ENCODE measurements at regions not wholly inside any gene's neighbourhood (a gene's known extent, or its start where the extent isn't known, plus 50 kb on each side); places are given as distances from the start of the nearest gene placed in this dataset.

DNA sequence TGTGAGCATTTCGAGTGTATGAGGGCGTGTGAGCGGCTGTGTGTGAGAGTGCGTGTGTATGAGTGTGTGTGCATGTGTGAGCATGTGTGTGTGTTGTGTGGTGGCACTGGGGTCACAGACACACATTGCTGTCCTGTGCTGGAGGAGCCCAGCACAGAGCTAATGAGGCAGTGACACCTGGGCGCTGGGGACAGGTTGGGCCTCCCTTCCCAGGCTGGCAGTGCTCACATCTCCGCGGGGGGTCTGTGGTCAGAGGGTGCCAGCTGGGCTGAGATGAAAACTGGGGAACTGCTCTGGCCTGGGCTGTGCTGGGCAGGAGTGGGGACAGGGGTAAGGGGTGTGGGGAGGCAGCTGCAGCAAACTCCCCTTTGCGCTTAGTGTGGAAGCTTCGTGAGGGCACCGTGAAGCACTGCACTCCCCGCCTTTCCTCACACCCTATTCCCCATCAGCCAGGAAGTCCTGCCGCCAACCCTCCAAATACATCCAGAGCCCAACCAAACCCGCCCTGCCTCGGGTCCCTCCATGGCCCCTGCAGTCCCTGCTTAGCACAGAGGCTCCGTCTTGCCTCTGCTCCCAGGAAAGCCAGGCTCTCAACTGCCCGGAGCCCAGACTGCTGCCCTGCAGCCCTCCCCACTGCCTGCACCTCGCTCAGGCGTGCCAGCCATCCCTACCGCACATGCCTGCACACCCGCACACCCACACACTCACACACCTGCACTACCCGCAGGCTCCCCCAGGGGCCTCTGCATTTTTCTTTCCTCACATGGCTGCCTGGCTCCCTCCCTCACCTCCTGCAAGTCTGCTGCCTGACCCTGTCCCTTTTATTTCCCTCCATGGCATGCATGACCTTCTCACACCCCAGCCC lies 62.0 kb upstream of the THY1 start:
- Mint-ChIP-seq H3K27ac (no peak overlapping the region), H3K4me3 (no peak overlapping the region), H3K27me3 (ENCODE audit: low read depth) (peaks cover 41% of the 10 kb centered on the region), H3K9me3 (no peaks in the 10 kb centered on the region), H3K36me3 (ENCODE audit: low read depth) (no peaks in the 10 kb centered on the region), H3K4me1 (peaks cover 4% of the 10 kb centered on the region)
- TF ChIP-seq, protein P1, sequence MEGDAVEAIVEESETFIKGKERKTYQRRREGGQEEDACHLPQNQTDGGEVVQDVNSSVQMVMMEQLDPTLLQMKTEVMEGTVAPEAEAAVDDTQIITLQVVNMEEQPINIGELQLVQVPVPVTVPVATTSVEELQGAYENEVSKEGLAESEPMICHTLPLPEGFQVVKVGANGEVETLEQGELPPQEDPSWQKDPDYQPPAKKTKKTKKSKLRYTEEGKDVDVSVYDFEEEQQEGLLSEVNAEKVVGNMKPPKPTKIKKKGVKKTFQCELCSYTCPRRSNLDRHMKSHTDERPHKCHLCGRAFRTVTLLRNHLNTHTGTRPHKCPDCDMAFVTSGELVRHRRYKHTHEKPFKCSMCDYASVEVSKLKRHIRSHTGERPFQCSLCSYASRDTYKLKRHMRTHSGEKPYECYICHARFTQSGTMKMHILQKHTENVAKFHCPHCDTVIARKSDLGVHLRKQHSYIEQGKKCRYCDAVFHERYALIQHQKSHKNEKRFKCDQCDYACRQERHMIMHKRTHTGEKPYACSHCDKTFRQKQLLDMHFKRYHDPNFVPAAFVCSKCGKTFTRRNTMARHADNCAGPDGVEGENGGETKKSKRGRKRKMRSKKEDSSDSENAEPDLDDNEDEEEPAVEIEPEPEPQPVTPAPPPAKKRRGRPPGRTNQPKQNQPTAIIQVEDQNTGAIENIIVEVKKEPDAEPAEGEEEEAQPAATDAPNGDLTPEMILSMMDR (IDR thresholded peaks at IDR 0.05; ENCODE audit: unreplicated experiment in 3 of 3) = peak in 1 of 3 experiments; percentile 17

DNA sequence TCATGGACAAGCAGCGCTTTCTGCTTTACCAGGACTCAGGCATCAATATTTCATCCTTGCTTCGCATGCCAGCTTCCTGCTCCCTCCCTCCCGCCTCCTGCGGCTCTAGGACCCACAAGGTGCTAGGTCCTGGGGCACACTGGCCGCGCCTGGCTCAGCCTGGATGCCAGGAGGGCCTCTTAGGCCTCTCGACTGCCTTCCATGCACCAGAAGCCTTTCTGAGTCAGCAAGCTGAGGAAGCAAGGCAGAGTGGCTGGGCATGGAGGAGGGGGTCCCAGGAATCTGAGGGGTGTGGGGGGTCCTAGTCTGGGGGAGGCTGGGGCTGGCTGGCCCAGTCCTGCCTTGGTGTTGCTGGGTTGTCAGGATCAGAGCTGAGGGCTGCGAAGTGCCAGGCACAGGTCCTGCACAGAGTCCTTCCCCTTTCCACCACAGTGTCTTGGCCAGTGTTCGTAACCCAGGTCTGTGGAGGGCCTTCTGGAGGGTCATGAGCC lies 61.0 kb upstream of the THY1 start:
- Mint-ChIP-seq H3K4me1 (peaks cover 4% of the 10 kb centered on the region), H3K9me3 (no peaks in the 10 kb centered on the region), H3K4me3 (no peak overlapping the region), H3K27me3 (ENCODE audit: low read depth) (peaks cover 42% of the 10 kb centered on the region), H3K36me3 (ENCODE audit: low read depth) (no peaks in the 10 kb centered on the region), H3K27ac (no peak overlapping the region)
- TF ChIP-seq, protein P1 (IDR thresholded peaks at IDR 0.05; ENCODE audit: unreplicated experiment in 3 of 3) = no peak

DNA sequence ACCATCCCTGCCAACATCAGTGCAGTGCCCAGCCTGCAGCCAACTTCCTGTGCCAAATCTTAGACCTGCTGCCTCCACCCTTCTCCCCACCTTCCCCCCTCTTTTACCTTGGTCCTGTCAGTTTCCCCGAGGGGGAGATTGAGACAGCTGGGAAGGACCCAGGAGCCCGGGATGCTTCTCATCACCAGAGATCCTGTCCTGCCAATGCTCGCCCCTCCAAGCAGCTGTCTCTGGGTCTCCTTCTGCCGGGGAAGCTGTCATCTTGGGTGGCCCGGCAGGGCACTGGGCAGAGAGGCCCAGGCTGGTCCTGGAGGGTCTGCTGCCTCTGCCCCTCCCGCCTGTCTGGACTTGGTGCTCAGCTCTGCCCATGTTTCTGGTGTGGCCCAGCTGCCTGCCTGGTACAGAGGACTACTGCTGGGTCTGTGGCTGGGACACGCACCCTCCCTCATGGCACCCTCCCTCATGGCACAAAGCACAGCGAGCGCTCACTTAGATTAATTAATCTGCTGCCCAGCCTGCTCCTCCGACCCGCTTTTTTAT lies 60.4 kb upstream of the THY1 start:
- Mint-ChIP-seq H3K27ac (no peak overlapping the region), H3K36me3 (ENCODE audit: low read depth) (no peaks in the 10 kb centered on the region), H3K4me3 (no peak overlapping the region), H3K9me3 (no peaks in the 10 kb centered on the region), H3K4me1 (peaks cover 4% of the 10 kb centered on the region), H3K27me3 (ENCODE audit: low read depth) (peaks cover 42% of the 10 kb centered on the region)
- TF ChIP-seq, protein P1 (IDR thresholded peaks at IDR 0.05; ENCODE audit: unreplicated experiment in 3 of 3) = no peak

DNA sequence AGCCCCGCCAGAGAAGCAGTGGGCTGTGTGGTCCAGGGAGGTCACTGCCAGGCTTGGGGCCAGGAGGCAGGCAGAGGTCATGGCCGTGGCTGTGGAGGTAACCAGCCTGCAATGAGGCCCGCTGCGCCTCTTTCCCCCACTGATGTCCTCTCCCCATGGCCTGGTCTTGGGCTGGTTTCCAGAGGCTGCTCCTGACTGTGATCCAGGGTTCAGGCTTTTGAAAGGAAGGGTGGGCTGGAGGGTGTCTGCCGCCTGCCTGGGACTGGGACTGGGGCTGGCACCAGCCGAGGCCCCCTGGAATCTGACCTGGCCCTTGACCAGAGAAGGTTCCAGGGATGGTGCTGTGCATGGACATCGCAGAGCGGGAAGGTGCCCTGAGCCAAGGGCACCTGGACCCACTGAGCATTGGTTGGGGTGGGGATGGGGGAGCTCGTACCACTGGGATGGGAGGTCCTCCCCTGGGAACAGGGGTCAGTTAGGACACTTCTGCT lies 59.6 kb upstream of the THY1 start:
- TF ChIP-seq, protein P1 (IDR thresholded peaks at IDR 0.05; ENCODE audit: unreplicated experiment in 3 of 3) = no peak
- peaks cover 4% of the 10 kb centered on the region for H3K4me1 Mint-ChIP-seq
- no peaks in the 10 kb centered on the region for H3K36me3 Mint-ChIP-seq (ENCODE audit: low read depth)
- H3K4me3 Mint-ChIP-seq = no peak overlapping the region
- no peak overlapping the region for H3K27ac Mint-ChIP-seq
- no peaks in the 10 kb centered on the region for H3K9me3 Mint-ChIP-seq
- peaks cover 34% of the 10 kb centered on the region for H3K27me3 Mint-ChIP-seq (ENCODE audit: low read depth)

DNA sequence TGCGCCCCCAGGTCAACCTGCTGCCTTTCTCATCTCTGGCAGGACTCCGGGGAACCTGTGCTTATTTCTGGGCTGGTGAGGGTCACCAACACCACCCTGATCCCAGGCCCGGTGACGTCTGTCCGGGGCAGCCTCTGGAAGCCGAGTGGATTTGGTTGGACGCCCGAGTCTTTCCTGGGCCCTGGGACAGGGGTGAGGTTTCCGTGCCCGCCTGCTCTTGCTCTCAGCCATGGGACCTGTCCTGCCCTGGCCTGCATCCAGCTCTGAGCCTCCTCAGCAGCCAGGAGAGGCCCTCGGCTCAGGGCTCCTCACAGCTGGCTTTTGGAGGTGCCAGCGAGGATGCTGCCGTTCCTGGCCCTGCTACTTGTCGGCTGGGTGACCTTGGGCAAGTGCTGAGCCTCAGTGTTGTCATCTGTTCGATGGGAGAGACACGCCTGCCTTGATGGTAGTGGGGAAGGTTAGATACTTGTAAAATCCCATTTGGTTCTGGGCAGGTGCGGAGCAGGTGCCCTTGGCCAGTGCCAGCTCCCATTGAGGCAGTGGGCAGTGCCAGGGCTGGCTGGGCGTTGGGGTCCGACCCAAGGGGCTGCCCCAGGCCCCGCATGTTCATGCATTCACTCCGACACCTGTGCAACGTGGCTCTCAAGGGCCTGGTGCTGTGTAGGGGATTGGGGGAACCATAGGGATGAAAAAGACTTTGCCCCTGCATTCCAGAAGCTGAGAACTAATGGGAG lies 58.9 kb upstream of the THY1 start:
- Mint-ChIP-seq H3K9me3 (no peaks in the 10 kb centered on the region), H3K4me1 (peaks cover 4% of the 10 kb centered on the region), H3K4me3 (no peak overlapping the region), H3K27ac (no peak overlapping the region), H3K36me3 (ENCODE audit: low read depth) (no peaks in the 10 kb centered on the region), H3K27me3 (ENCODE audit: low read depth) (peaks cover 40% of the 10 kb centered on the region)
- TF ChIP-seq, protein P1 (IDR thresholded peaks at IDR 0.05; ENCODE audit: unreplicated experiment in 3 of 3) = peak in 2 of 3 experiments; percentile 35 to 41
